Neutrophil (primary cell): ENCODE measurements at regions not wholly inside any gene's neighbourhood (a gene's known extent, or its start where the extent isn't known, plus 50 kb on each side); places are given as distances from the start of the nearest gene placed in this dataset.
"Not testable (repeated sequence)": the region's sequence is repeated elsewhere in the genome, so short reads cannot be mapped to it uniquely, and the experiment has no call there.

Source experiments
- H3K27ac ChIP-seq: fragments of 200-600 bp; sonication (generic); 2 replicates; pipeline ENCODE4 v1.5.1; 2016; ENCODE audit warnings: mild to moderate bottlenecking, moderate library complexity
- H3K27me3 ChIP-seq: fragments of 200-600 bp; sonication (generic); 2 replicates; pipeline ENCODE4 v1.6.0; 2016; ENCODE audit warnings: mild to moderate bottlenecking
- H3K36me3 ChIP-seq: fragments of 200-600 bp; sonication (generic); 2 replicates; pipeline ENCODE4 v1.5.1; 2017
- H3K4me1 ChIP-seq, 2 experiments: fragments of 200-600 bp in 1 of 2; sonication (generic) in 1 of 2; 1 replicate in 1 of 2; 2 replicates in 1 of 2; pipeline versions ENCODE4 v1.5.1 to v1.6.1; 2013 to 2016; ENCODE audit warnings: low read depth in 1 of 2, low read length in 1 of 2, mild to moderate bottlenecking in 1 of 2, moderate library complexity in 1 of 2; ENCODE audit not compliant: control insufficient read depth in 1 of 2, insufficient read depth in 1 of 2
- H3K4me3 ChIP-seq, 2 experiments: fragments of 200-600 bp in 1 of 2; sonication (generic) in 1 of 2; 1 replicate in 1 of 2; 2 replicates in 1 of 2; pipeline ENCODE4 v1.5.1; 2013 to 2016; ENCODE audit warnings: low read depth in 1 of 2, low read length in 1 of 2, mild to moderate bottlenecking in 1 of 2, moderate library complexity in 1 of 2
- H3K9me3 ChIP-seq: fragments of 200-600 bp; sonication (generic); 2 replicates; pipeline ENCODE4 v1.5.1; 2016
- TF ChIP-seq, protein P1 (sequence below): fragments of 200-600 bp; sonication (generic); IDR thresholded peaks from 2 replicates; pipeline ENCODE4 v1.5.1; 2016; ENCODE audit warnings: antibody characterized with exemption

DNA sequence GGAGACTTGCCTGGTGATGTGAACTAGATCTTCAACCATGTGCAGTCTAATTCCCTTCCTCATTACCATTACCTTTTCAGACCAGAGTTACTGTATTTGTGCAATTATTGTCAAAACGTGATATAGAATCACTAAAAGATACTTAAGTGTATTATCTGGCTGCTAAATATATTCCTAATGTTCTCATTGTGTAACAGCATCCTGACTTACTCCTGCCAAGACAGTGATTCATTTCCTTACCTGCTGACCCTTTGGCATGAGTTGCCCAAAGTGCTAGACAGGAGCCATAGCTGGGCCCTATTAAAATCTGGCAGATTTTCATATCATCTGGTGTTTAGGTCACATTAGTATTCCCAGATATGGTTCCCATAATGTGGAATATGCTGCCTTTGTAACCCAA lies 598.3 kb upstream of the CAMK1G start:
- Histone ChIP-seq H3K27me3 (no peaks in the 10 kb centered on the region), H3K27ac (no peak overlapping the region), H3K4me1 (no peaks in the 10 kb centered on the region), H3K36me3 (no peaks in the 10 kb centered on the region), H3K4me3 (no peak overlapping the region), H3K9me3 (no peaks in the 10 kb centered on the region)
- TF ChIP-seq, protein P1, sequence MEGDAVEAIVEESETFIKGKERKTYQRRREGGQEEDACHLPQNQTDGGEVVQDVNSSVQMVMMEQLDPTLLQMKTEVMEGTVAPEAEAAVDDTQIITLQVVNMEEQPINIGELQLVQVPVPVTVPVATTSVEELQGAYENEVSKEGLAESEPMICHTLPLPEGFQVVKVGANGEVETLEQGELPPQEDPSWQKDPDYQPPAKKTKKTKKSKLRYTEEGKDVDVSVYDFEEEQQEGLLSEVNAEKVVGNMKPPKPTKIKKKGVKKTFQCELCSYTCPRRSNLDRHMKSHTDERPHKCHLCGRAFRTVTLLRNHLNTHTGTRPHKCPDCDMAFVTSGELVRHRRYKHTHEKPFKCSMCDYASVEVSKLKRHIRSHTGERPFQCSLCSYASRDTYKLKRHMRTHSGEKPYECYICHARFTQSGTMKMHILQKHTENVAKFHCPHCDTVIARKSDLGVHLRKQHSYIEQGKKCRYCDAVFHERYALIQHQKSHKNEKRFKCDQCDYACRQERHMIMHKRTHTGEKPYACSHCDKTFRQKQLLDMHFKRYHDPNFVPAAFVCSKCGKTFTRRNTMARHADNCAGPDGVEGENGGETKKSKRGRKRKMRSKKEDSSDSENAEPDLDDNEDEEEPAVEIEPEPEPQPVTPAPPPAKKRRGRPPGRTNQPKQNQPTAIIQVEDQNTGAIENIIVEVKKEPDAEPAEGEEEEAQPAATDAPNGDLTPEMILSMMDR = no peak

DNA sequence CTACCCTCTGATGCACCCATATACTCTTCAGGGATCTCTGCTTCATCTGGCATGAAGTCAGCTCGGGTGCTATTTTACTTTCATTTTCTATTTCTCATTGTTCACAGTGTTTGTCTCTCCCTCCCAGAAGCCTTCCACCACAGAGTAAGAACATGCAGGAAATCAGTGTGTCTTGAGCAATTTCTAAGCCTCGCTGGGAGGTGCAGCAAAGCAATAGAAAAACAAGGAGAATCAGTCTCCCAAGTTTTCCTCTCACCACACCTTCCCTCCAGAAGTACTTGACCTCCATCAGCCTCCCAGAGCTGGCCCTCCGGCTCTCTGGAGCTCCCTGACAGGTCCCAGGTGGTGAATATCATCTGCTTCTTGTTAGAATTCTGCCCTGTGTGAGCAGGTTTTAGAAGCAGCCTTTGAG lies 594.7 kb upstream of the CAMK1G start:
- no peak overlapping the region for H3K27ac ChIP-seq
- no peaks in the 10 kb centered on the region for H3K4me1 ChIP-seq
- no peaks in the 10 kb centered on the region for H3K9me3 ChIP-seq
- TF ChIP-seq, protein P1 = no peak
- no peaks in the 10 kb centered on the region for H3K27me3 ChIP-seq
- no peak overlapping the region for H3K4me3 ChIP-seq
- H3K36me3 ChIP-seq = no peaks in the 10 kb centered on the region

DNA sequence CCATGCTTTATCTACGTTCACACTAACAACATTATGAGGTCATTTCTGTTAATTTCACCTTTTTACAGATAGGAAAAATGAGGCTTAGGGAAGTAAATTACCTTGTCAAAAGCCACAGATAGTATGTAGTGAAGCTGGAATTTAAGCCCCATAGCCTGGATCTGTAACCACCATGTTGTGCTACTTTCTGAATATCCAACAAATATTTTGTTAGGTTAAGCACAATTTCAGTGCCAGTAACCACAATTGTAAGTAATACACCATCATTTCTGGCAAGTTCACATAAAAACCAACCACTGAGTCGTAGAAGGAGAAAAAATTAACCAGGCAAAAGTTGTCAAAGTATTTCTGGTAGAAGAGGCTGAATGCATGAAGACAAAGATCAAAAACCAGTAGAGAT lies 593.1 kb upstream of the CAMK1G start:
- Histone ChIP-seq H3K9me3 (no peaks in the 10 kb centered on the region), H3K27me3 (no peaks in the 10 kb centered on the region), H3K4me1 (no peaks in the 10 kb centered on the region), H3K27ac (no peak overlapping the region), H3K4me3 (no peak overlapping the region), H3K36me3 (no peaks in the 10 kb centered on the region)
- TF ChIP-seq, protein P1 = no peak

DNA sequence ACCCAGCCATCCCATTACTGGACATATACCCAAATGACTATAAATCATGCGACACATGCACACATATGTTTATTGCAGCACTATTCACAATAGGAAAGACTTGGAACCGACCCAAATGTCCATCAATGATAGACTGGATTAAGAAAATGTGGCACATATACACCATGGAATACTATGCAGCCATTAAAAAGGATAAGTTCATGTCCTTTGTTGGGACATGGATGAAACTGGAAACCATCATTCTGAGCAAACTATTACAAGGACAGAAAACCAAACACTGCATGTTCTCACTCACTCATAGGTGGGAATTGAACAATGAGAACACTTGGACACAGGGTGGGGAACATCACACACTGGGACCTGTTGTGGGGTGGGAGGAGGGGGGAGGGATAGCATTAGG lies 586.5 kb upstream of the CAMK1G start:
- H3K27me3 ChIP-seq, H3K36me3 ChIP-seq, H3K27ac ChIP-seq, H3K4me1 ChIP-seq, H3K9me3 ChIP-seq, H3K4me3 ChIP-seq: not testable (repeated sequence)

DNA sequence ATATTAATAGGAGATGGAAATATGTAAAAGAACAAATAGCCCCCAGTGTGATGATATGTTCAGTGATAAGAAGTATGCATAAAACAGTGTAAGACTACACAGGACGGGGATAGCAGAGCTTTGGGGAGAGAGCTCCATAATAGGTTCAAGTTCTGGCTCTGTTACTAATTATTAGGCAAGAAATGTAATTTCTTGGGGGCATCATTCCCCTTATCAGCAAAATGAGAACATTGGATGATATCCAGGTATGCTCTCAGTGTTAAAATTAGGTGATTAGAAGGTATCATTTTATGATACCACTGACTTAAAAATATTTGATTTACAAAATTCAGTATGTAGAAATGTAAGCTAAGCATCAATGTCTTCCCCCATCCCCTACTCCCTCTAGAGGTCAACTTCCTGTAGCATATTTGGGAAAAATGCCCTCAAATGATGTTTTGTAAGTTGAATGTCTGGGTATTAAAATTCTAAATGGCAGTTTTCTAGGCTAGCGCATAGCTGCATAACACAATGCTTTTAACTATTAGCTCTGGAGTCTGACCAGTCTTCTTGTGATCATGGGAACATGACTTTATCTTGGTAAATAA lies 585.7 kb upstream of the CAMK1G start:
- H3K4me1 ChIP-seq = no peaks in the 10 kb centered on the region
- H3K4me3 ChIP-seq = no peak overlapping the region
- no peaks in the 10 kb centered on the region for H3K9me3 ChIP-seq
- no peaks in the 10 kb centered on the region for H3K36me3 ChIP-seq
- TF ChIP-seq, protein P1 = no peak
- no peaks in the 10 kb centered on the region for H3K27me3 ChIP-seq
- no peak overlapping the region for H3K27ac ChIP-seq

DNA sequence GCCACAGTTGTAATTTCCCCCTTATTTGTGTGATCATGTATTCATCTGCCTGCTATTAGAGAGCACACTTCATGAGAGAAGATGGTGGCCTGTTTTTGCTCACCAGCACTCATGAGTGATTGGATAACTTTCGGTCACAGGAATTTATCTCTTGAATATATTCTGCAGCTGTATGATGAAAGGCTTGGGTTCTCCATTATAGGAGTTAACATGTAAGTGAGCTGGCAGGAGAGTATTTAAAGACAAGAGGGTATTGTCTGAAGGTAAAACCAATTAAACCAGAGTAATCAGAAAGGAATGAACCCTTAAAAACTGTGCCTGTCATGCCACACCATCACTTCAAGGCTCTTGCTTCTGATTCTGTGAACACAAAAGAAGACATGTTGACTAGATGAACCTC lies 574.9 kb upstream of the CAMK1G start:
- H3K9me3 ChIP-seq = no peaks in the 10 kb centered on the region
- H3K36me3 ChIP-seq = no peaks in the 10 kb centered on the region
- H3K4me3 ChIP-seq = no peak overlapping the region

More for the DNA sequence above, 574.9 kb upstream of the CAMK1G start:
- no peaks in the 10 kb centered on the region for H3K4me1 ChIP-seq
- TF ChIP-seq, protein P1 = no peak
- H3K27me3 ChIP-seq = no peaks in the 10 kb centered on the region
- H3K27ac ChIP-seq = no peak overlapping the region
